NCI-H526 (cell line): ENCODE measurements at regions not wholly inside any gene's neighbourhood (a gene's known extent, or its start where the extent isn't known, plus 50 kb on each side); places are given as distances from the start of the nearest gene placed in this dataset.
"Not testable (repeated sequence)": the region's sequence is repeated elsewhere in the genome, so short reads cannot be mapped to it uniquely, and the experiment has no call there.

Experiments used
- DNase-seq, 2 experiments: peaks; one replicate each; lab custom pipeline; 2025; lab: John Stamatoyannopoulos, UW

- no peak for DNase-seq
These were observed 92.4 kb upstream of the KLF6 start for GRCh38 chr10:3877211-3878000.

GRCh38 chr10:3876350-3876962, 91.4 kb upstream of the KLF6 start:
- DNase-seq: no peak

GRCh38 chr10:3875842-3876235, 90.8 kb upstream of the KLF6 start:
- no peak for DNase-seq

GRCh38 chr10:3874990-3875841, 90.2 kb upstream of the KLF6 start:
- no peak for DNase-seq

GRCh38 chr10:3874610-3874989, 89.6 kb upstream of the KLF6 start:
- not testable (repeated sequence) for DNase-seq

- DNase-seq: peak in 1 of 2 experiments; percentile 4
These were observed 88.9 kb upstream of the KLF6 start for GRCh38 chr10:3873728-3874461.

GRCh38 chr10:3872712-3873329, 87.8 kb upstream of the KLF6 start:
- no peak for DNase-seq

GRCh38 chr10:3871424-3871996, 86.5 kb upstream of the KLF6 start:
- DNase-seq: no peak

- no peak for DNase-seq
These were observed 84.0 kb upstream of the KLF6 start for GRCh38 chr10:3869036-3869435.

GRCh38 chr10:3868271-3868664, 83.3 kb upstream of the KLF6 start:
- DNase-seq: no peak

- DNase-seq: no peak
These were observed 82.7 kb upstream of the KLF6 start for GRCh38 chr10:3867454-3868270.

- DNase-seq: no peak
These were observed 81.3 kb upstream of the KLF6 start for GRCh38 chr10:3866332-3866731.

- DNase-seq: no peak
These were observed 80.6 kb upstream of the KLF6 start for GRCh38 chr10:3865565-3865964.

GRCh38 chr10:3861795-3862194, 76.8 kb upstream of the KLF6 start:
- no peak for DNase-seq

- no peak for DNase-seq
These were observed 73.2 kb upstream of the KLF6 start for GRCh38 chr10:3858051-3858845.

- no peak for DNase-seq
These were observed 72.3 kb upstream of the KLF6 start for GRCh38 chr10:3857318-3857717.

- no peak for DNase-seq
These were observed 71.6 kb upstream of the KLF6 start for GRCh38 chr10:3856593-3856992.

GRCh38 chr10:3853547-3854303, 68.7 kb upstream of the KLF6 start:
- peak in 1 of 2 experiments; percentile 0 for DNase-seq

GRCh38 chr10:3853016-3853415, 68.0 kb upstream of the KLF6 start:
- DNase-seq: no peak
